DMS53 treated with DMSO at 0.1 percent for 48 hours (cell line): ENCODE measurements at regions not wholly inside any gene's neighbourhood (a gene's known extent, or its start where the extent isn't known, plus 50 kb on each side); places are given as distances from the start of the nearest gene placed in this dataset.

Experiments
- DNase-seq: peaks from one replicate; lab custom pipeline; 2025; ENCODE audit not compliant: unreplicated experiment; lab: John Stamatoyannopoulos, UW

DNA sequence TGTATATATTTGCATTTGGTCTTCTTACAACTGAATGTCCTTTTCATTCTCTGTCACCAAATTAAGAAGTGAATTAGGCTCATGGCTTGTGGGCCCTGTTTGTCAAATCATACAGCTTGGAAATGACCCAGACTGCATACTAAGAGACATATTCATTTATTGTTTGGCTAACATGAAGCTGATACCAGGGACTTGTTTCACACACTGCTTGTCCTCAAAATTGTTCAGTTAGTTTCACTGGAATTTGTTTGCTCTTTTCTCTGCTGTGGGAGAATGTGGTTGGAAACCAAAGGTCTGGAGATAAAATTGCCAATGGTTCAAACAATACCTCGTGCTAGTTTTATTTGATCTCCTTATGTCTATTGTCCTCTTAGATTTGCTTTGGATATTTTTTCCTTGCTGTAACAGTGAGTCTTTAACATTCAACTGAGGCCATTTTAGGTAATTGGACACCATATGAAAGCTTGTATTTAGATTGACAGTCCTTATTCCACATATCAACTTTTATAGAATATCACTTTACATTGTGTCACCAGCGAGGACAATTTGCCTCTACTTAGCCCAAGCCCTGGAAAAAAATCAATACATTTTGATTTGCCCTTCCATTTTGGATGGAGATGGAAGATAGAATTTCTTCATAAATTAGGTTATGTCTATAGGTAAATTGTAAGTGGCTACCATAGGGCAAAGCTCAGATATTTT lies 144.3 kb upstream of the MTAP start:
- DNase-seq = no peak

GRCh38 chr9:21660976-21661375 lies 141.5 kb upstream of the MTAP start:
- DNase-seq = no peak

DNA sequence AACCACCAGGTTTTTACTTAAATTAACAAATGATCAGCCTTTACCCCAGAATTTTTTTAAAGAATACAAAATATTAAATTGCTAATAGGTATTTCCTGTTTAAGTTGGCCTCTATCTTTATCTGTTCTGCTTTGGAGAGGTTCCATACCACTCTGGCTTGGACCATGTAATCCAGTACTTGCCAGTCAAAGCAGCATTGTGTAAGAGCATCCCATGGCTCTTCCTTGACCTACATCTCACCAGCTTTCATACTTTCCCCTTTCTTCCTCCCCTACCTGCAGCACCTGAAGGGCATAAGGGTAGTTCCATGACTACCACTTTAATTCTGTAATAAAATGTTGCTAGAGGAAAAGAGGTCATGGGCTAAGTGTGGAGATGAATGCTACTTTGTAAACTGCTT lies 140.8 kb upstream of the MTAP start:
- DNase-seq = no peak

DNA sequence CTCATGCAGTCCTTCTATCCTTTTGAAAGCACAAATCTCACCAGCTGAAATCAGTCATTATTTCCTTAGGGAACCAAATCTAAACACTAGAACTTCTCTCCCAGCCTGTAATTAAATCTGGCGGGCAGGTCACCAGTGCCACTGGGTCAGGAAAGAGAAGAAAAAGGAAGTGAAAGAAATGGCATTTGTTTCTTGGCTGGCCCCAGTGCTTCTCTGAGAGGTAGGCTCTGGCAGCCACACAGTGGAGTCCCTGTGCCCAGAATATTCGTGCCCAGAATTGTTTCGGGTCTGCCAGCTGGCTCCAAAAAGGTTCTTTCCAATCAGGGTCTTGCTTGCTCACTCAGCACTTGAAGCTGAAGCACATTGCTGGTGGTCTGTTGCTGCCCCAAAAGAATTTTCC lies 133.9 kb upstream of the MTAP start:
- DNase-seq = no peak

- no peak for DNase-seq
Observed at GRCh38 chr9:21669701-21670100, 132.7 kb upstream of the MTAP start.

- DNase-seq = no peak
Observed at GRCh38 chr9:21670374-21670773, 132.1 kb upstream of the MTAP start.

GRCh38 chr9:21672140-21672539 lies 130.3 kb upstream of the MTAP start:
- no peak for DNase-seq

GRCh38 chr9:21672761-21673160 lies 129.7 kb upstream of the MTAP start:
- DNase-seq = no peak

DNA sequence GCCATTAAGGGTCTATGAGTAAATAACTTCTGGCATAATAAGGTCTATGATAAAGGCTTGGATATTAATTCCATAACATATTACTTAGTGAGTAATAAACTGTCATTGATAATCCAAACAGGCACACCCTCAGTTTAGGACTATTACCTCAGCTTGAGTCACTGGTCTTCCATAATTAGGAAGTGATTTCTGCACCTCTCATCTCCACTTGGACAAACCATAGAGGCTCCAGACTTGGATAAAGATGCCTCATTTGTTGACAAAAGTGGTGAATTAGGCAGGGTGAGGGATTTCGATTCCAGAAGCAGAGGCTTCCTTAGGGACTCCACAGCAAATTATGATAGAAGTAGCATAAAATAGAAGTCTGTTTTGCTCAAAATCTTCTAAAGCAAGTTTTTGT lies 127.5 kb upstream of the MTAP start:
- DNase-seq = no peak

GRCh38 chr9:21677387-21677786 lies 125.0 kb upstream of the MTAP start:
- DNase-seq = no peak

- DNase-seq = peak; percentile 45
Observed at GRCh38 chr9:21677834-21678233, 124.6 kb upstream of the MTAP start.

DNA sequence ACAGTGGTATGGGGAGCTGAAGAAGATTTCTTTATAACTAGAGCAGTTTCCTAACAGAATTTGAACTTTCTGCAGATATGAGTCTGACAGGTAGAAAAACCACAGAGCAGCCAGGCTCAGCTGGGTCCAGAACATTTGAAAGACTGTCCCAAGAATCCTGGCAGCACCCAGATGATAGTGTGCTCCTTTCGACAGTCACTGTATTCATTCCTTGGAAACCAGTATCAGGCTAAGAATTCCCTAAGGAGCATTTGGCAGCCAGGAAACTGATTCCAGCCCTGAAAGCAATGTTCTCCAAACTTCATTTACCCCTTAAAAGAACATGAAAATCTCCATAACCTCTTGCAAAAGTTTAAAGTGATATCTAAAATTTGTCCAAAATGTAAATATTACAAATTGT lies 123.0 kb upstream of the MTAP start:
- DNase-seq = no peak

GRCh38 chr9:21680590-21680989 lies 121.8 kb upstream of the MTAP start:
- DNase-seq = no peak

DNA sequence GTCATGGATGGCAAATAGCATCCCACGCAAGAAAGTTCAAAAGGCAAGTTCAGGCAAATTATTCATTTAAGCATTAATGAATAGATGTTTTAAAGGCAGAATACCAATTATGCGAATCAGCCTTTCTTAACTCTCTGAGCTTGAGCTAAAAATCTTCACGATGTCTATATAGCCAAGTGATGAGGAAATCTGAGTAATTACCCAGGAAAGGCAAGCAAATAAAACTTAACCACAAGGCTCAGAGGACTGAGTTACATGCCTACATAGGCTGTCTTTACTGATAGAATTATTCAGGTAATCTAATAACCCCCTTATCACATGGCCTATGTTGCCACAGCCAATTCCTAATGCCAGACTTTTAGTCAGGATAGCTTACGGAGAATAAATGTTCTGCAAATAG lies 120.8 kb upstream of the MTAP start:
- no peak for DNase-seq

- DNase-seq = no peak
Observed at GRCh38 chr9:21682381-21682780, 120.1 kb upstream of the MTAP start.

- DNase-seq = peak; percentile 21
Observed at GRCh38 chr9:21682981-21683380, 119.5 kb upstream of the MTAP start.

DNA sequence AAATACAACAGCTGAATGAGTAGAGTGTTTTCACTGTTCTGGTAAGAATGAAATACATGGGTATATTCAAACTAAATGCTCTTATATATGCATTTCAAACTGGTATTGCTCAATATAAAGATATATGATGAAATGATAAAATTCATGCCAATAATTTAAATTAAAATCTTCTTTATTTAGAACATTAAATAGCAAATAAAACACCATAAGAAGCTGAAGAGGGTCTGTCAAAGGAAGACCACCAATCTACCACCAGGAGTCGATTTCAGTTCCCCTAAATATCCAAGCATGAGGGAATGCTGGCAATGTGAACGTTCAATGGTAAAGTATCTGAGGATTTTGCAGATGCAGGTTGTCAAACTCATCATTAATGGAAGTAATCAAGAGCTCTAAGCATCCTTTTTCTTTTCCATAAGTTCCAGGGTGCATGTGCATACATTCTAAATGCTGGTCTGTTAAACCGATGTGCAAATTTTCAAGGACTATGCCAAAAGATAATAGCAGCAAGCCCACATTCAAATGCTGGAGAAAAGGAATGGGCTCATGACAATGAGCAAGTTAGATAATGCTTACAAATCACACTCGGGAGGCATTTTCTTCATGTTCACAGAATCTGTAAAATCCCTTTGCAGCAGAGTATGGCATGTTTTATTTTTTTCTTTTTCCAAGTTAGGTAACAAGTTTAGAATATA lies 118.8 kb upstream of the MTAP start:
- no peak for DNase-seq

DNA sequence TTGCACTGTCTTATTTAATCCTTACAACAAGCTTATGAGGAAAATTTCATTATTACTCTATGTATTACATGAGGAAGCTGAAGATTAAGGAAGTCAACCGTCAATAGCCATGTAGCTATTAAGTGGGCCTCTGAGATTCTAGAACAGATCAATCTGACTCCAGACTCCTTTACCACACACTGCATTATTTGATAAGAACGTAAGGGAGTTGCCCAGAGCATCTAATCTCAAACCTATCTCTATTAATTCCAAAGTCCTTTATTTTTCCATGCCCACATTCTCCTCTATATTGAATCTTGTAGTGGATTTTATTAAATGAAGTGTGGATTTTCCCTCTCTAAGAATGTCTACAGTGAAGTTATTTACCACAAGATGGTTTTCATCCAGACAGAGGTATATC lies 118.2 kb upstream of the MTAP start:
- no peak for DNase-seq

DNA sequence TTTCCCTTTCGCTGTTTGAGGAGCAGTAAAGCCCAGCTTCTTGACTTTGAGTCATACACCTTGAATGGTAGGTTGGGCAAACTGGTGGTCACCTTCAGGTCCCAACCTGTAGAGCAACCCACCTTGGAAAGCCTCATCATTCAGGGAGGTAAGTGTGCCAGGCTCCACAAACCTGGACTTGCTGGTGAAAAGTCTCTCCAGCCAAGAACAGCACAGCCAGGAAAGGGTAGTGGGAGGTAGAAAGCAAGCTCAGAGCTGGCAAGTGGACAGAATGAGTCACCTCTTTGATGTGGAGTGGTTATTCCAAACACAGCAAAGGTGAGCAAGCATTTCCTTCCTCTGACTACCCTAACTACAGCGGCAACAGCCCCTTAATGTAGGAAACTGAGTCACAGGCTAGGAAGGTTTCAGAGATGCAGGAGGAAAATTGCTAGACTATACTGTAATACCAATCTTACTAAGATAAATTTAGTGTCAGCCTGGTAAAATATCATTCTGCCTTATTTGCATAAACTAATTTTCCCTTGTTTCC lies 117.5 kb upstream of the MTAP start:
- peak; percentile 85 for DNase-seq

DNA sequence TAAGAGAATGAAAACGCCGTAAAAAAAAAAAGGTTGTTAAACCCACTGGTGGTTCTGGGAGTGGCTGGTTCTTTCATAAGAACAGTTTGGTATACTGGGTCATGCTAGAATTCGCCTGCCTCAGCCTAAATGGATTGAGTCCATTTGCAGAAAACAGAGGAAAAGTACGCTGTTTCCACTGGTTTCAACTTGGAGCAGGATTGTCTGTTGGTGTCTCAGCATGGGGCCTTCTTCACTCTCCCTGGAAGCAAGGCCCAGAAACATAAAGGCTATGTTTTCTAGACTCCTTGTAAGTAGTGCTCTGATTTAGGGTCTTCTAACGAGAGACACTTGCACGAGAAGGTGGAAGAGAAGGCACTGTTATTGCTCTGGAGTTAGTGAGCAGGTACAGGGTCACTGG lies 116.9 kb upstream of the MTAP start:
- no peak for DNase-seq

DNA sequence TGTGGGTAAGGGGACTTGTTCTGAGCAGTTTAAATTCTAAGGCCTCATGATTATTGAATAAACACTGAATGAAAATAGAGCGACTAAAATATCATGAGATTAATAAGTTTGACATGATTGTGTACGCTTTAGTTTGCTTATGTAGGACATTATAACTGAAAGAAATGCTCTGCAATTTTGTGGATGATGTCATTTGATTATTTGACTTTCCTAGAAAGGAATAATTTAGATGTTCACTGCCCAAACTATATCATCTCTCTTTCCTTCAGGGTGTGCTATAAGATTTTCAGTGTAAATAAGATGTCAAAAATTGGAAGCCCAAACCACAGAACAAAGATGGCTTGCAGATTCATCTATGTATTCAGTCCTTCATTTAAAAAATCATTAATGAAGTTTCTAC lies 115.7 kb upstream of the MTAP start:
- DNase-seq = no peak

- no peak for DNase-seq
Observed at GRCh38 chr9:21687351-21687750, 115.1 kb upstream of the MTAP start.
